T47D (cell line): ENCODE measurements at regions not wholly inside any gene's neighbourhood (a gene's known extent, or its start where the extent isn't known, plus 50 kb on each side); places are given as distances from the start of the nearest gene placed in this dataset.

Experiments used
- DNase-seq, 2 experiments: peaks; one replicate each; pipeline versions ENCODE4 v3.0.0 to v3.0.0-alpha.2; 2011 to 2012; ENCODE audit warnings: low read depth in 1 of 2, low spot score in 1 of 2
- JUND ChIP-seq: IDR thresholded peaks from 2 replicates; pipeline ENCODE4 v1.6.1; 2012; ENCODE audit warnings: low read depth
- in situ Hi-C: cut with HindIII; loops from 2 replicates; pipeline ENCODE4 v1.10.0; 2016; ENCODE audit warnings: low sequenced_read_pairs, low pct_unique_long_range_greater_than_20kb

- no peak for TF ChIP-seq JUND
- peak in 1 of 2 experiments; percentile 44 for DNase-seq
- in situ Hi-C loops, result no loop called here
These were observed 52.8 kb downstream of the FAM43A start for GRCh38 chr3:194738254-194739093.

GRCh38 chr3:194739498-194740284, 54.0 kb downstream of the FAM43A start:
- in situ Hi-C loops, result no loop called here
- TF ChIP-seq JUND, result no peak
- peak in 1 of 2 experiments; percentile 74 for DNase-seq

DNA sequence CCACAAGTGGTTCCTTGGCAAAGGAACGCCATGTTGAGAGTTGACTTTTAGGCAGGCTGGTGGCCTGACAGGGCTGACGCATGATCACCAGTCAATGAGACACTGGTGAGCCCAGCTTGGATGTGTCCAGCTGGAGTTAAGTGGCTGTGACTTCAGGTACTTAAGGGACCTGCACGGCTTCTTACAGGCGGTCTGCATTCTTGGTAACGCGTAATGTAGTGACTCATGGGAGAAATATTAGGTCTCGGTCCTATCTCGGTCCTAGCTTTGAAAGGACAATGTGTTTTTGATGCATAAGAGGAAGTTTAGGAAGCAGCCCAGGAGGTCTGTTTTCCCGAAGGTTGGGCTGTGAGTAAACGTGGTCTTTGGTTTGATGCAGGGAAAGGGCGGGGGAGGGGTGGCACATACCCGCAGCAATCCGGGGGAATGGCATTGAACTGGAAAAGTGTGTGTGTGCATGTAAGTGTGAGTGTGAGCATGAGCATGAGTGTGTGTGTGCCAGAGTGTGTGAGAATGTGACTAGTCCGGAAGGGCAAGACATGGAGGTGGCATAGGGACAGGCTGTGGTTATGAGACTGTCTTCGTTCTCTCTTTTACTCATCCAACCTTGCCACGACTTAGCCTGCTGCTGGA, 55.3 kb downstream of the FAM43A start:
- in situ Hi-C loops, result no loop called here
- TF ChIP-seq JUND, result no peak
- no peak for DNase-seq

- no peak for DNase-seq
- TF ChIP-seq JUND, result no peak
- in situ Hi-C loops, result no loop called here
These were observed 56.2 kb downstream of the FAM43A start for GRCh38 chr3:194741916-194742315.

DNA sequence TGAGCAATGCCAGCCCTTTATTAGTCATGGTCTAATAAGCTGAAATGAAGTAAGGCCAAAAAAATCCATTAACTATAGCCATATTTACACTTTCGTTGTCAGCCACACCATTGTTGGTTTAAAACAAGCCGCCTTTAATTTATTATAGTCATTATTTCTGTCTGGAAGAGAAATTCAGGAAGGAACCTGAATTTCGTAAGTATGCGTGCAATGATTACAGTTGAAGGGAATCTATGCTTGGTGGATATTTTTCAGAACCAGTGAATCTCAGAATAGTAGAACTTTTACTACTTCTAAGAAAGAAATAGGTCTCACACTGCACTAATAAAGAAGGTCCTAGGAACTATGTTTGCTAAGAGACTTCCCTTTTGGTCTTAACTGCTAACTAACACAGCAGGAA, 59.1 kb downstream of the FAM43A start:
- TF ChIP-seq JUND, result no peak

GRCh38 chr3:194745422-194746184, 59.9 kb downstream of the FAM43A start:
- no peak for DNase-seq
- no peak for TF ChIP-seq JUND
- in situ Hi-C loops, result no loop called here

More for the DNA sequence above, 59.1 kb downstream of the FAM43A start:
- in situ Hi-C loops, result no loop called here
- DNase-seq, result no peak

GRCh38 chr3:194748225-194748624, 62.5 kb downstream of the FAM43A start:
- in situ Hi-C loops, result no loop called here
- no peak for DNase-seq
- no peak for TF ChIP-seq JUND

DNA sequence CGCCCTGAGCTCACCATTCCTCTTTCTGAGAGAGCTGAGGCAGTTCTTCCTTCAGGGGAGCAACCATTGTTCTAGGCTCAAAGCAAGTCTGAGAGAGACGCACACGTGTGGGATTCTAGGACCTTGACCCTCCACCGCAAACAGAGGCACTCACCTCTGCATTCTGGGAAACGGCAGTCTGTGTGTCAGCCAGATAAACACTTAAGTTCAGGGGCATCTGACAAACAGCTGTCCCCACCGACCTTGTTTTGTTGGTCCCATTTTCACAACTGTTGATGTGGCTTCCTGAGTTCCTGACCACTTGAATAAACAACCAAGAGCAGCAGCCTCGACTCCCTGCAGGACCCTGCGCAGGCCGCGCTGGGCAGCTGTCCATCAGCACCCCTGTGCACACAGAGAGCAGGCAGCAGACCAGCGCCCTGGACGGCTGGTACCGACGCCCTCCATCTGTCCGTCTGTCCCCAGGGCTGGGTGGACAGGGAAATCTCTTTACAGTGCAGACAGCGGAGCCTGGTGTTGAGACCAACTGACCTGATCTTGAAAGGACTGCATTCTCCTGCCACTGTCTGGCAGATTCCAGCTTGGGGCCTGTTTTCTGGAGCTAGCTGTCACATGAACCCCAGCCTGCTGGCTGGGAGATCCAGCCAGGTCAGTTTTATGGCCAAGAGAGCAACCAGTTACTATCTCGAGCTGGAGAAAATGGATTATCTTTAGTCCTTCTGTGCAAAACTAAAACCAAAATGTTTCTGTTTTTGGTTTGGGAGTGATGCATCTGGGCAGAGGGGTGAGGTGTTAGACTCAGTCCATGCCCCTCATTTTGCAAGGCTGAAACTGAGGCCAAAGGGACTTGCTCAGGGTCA, 64.2 kb downstream of the FAM43A start:
- in situ Hi-C loops, result no loop called here
- TF ChIP-seq JUND, result no peak
- peak in 1 of 2 experiments; percentile 57 for DNase-seq

GRCh38 chr3:194750491-194750828, 64.8 kb downstream of the FAM43A start:
- in situ Hi-C loops, result no loop called here
- TF ChIP-seq JUND, result no peak
- DNase-seq, result no peak

- in situ Hi-C loops, result no loop called here
- TF ChIP-seq JUND, result no peak
- DNase-seq, result no peak
These were observed 70.2 kb downstream of the FAM43A start for GRCh38 chr3:194755671-194756459.

- TF ChIP-seq JUND, result no peak
- in situ Hi-C loops, result no loop called here
- no peak for DNase-seq
These were observed 70.7 kb downstream of the FAM43A start for GRCh38 chr3:194756460-194756779.
